CD4-positive, alpha-beta T cell treated with Interleukin-17A for 4 hours (primary cell): ENCODE measurements at regions not wholly inside any gene's neighbourhood (a gene's known extent, or its start where the extent isn't known, plus 50 kb on each side); places are given as distances from the start of the nearest gene placed in this dataset.
"Not testable (repeated sequence)": the region's sequence is repeated elsewhere in the genome, so short reads cannot be mapped to it uniquely, and the experiment has no call there.

ENCODE experiments used
- DNase-seq: peaks from one replicate; pipeline ENCODE4 v3.0.0-alpha.2; 2020; ENCODE audit warnings: mixed read lengths

DNA sequence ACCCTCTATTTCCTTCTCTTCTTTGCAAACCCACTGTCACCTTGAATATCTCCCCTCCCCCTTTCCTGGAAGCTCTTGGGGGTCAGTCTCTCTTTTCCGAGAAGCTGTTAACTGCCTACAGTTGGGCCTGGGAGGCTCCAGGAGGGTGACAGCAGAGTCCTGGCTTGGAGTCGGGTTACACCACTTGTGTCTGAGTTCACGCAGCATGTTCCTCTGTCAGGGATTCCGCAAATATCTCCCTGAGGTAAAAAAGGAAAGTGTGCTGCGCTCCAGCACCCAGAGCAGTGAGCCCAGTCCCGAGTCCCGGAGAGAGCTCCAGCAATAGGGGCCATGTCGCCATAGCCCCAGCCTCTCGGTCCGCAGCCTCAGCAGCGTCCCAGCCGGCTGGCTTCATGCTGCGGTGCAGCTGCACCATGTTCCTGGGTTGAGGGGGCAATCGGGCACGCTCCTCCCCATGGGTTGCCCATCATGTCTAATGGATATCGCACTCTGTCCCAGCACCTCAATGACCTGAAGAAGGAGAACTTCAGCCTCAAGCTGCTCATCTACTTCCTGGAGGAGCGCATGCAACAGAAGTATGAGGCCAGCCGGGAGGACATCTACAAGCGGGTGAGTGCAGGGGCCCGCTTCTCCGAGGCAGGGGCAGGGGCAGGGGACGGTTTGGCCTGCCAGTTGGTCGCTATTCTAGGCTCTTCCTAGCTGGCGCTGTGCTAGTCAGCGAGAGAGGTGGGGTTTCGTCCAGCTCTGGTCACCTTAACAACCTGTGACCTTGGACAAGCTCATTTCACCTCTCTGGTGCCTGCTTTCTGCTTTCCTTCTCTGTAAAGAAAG, 101.3 kb upstream of the SEC22B start:
- DNase-seq: not testable (repeated sequence)

DNA sequence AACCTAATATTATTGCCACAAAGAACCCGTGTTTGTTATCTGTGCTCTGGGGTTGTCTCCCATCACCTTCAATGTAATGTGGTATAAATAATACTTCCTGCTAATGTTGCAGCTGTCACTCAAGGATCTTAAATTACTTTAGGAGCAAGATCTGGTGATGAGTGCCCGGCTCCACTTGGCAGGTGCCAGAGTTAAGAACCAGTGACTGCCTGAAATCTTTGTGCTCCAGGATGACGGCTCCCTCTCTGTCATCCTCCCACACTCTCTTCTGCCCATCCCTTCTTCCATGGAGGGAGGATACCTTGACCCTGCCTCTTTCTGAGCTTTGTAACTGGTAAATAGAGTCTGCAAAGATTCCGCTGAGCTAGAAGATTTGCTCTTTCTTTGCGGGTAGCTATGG, 100.4 kb upstream of the SEC22B start:
- DNase-seq: not testable (repeated sequence)

DNA sequence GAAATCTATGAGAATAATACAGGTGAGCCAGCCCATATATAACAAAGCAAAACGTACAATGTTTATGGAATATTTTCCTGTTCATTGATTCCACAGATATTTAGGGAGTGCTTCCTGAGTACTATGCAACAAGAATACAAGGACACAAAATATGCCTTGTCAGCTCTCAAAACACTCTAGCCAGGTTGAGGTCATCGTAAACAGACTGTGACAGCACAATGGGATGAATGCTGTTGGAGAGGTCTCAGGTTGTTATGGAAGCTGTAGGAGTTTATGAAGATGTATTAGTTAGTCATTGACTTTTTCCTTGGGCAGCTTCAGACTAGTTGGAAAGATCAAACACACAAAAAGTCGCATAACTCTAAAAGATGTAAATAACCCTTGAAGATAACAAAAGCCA, 98.1 kb upstream of the SEC22B start:
- DNase-seq: not testable (repeated sequence)

DNA sequence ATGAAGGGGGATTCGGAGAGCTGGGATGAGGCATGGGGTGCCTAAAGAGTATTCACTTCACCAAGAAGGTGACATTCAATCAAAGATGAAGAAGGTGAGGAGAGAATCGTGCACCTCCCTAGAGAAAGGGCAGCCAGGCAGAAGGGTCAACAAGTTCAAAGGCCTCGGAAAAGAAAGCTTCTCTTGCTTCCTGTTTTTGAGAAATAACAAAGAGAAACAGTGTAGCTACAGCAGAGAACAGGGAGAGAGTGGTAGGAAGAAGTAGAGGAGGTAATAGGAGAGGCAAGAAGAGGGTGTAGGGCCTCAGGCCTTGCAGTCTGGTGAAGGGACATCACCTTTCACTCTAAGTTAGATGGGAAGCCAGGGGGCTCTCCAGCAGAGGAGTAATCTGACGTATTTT, 97.0 kb upstream of the SEC22B start:
- not testable (repeated sequence) for DNase-seq

DNA sequence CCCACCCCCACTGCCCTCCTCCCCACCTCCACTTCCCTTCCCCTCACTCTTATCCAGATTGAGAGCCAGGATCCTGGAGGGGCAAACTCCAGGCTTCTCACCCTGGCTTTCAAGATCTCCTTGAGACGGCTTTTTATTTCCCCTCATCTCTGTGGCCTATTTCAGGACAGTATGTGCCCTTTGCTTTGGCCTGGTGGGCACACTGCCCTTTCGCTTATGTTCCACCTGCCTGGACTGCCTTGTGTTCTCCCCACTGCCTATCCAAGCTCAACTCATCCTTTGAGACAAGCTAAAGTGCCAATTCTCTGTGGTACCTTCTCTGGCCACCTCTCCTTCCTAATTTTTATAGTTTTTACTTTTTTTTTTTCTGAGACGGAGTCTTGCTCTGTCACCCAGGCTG, 95.9 kb upstream of the SEC22B start:
- not testable (repeated sequence) for DNase-seq

DNA sequence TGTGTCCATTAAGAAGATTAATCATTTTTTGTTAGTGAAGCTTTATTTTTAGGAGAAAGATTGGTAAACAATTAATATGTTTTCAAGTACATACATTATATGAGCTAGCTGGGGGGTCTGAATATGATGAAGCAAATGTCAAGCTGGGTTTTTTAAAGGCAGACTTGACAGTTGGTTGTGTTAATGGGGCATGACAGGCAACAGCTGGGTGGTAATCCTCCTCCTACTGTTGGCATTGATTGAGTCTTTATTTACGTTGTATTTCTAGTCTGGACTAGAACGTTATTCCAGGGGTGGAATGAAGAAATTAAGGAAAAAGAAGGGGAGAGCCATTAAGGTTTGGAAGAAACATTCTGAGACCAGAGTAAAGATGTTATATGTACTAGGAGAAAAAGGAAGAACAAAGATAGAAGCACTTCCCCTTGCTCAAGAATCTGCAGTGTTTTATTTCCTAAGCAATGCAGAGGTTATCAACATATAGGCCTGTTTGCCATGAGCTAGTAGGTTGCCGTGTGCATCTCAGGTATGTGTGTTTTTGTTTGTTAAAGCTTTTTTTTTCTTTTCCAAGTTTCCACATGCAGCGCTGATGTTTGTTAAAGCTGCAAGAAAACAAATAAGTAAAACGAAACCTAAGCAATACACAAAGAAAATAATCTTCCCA, 95.4 kb upstream of the SEC22B start:
- not testable (repeated sequence) for DNase-seq

DNA sequence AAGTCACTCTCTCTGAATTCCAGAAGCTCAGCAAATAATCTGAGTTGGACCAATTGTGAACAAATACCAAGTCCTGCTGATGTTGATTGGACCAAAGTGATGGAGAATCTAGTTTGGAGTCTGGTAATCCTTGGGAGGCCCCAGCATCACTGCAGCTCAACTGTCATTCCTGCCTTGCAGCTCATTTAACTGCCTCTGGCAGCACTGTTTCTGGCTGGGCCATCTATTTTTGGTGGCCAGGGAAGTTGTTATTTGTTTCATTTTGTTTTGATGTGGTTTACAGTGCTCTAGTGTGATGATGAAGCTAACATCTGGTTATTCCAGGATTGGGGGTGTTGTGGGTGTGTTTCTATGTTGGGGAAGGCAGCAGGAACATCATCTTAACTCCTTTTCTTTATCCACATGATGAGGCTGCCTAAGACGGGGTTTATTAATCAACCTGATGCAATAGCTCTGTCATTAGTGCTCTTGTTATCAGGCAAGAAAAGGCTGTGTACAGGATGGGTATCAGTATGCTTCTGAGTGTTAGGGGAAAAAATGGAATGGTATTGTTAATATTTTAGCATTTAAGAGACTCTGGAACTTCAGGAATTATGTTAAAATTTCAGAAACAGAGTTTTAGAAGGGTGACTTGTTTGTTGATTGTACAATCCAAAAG, 91.7 kb upstream of the SEC22B start:
- DNase-seq: not testable (repeated sequence)

DNA sequence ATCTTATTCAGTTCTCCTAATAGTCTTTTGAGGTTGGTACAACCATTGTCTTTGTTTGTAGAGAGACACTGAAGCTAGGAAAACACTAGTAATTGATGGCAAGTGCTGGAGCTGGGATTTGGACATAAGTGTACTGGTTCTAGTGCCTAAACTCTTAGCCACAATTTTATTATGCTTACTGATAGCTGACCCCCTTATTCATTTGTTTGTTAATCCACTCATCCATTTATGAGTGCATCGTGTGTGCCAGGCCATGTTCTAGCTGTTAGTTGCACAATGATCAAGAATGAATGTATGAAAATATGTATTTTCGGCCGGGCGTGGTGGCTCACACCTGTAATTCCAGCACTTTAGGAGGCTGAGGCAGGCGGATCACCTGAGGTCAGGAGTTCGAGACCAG, 88.2 kb upstream of the SEC22B start:
- DNase-seq: not testable (repeated sequence)

DNA sequence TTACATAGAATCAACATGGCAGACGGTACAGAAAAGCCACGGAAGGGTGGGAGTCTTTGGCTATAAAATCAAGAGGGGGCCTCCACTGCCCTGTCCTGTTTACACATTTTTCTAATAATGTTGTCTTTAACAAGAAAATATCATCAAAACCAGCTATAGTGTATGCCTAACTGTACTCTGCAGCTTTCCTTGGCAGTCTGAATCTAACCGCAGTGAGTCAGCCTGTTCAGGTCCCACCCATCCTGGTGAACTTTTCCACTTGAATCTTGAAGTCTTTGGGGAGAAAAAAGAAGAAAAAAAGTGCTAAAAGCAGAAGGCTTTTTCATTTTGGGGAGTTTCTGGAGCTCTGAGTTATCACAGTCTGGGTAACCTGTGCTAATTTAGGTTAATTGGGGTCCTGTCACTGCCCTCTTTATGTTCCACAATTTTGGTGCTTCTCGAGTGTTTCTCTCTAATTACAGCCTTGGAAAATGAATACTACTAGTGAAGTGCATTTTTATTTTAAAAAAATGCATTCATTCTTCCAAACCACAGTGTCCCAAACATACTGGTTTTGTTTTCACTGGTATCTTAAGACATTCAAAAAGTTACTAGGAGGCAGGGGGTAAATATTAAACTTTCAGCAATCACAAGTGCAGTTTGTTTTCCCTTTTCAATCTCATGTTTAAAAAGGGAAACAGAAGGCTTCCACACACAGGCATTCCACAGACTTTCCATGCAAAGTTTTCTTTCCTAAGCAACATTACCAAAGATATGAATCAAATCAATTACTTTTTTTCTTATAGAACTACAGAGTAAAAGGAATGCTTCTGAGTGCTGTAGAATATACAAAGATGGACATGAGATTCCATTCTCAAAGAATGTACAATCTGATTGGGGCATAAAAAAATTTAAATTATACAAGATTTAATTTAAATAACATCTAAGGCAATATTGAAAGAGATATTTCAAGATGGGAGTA, 86.8 kb upstream of the SEC22B start:
- DNase-seq: not testable (repeated sequence)

DNA sequence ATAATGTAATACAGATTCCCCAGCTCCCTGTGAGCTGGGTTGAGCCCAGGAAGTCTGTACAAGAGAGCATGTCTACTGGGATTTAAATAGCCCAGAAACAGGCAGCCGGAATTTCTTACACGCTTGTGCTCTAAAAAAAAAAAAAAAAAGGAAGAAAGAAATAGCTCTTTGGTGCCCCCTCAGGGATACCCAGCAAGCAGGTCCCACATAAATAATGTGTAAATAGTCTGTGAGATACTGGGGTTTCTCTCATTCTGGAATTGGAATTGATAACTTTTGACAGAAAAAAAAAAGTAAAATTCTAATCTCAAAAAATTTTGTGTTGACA, 81.4 kb upstream of the SEC22B start:
- DNase-seq: not testable (repeated sequence)

DNA sequence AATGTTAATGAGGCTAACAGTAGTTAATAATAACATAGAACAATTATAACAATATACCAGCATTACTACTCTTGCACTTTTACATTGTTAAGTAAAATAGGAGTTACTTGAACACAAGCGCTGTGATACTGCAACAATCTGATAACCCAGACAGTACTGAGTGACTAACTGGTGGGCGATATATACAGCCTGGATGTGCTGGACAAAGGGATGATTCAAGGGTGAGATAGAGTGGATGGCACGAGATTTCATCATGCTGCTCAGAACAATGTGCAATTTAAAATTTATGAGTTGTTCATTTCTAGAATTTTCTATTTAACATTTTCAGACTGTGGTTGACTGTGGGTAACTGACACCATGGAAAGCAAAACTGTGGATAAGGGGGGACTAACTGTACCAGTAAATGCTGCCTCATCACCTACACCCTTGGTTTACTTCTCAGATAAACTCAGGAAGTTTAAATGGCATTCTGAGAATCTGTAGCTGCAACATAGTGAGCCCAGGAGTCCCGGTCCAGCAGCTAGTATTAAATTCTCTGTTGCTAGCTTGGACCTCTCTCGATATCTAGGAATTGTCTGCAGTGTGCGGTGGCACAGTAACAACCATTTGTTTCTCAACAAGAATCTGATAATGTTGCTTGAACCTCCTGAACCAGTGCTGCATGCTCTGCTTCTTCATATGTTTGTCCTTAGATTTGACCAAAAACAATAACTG, 80.9 kb upstream of the SEC22B start:
- not testable (repeated sequence) for DNase-seq

DNA sequence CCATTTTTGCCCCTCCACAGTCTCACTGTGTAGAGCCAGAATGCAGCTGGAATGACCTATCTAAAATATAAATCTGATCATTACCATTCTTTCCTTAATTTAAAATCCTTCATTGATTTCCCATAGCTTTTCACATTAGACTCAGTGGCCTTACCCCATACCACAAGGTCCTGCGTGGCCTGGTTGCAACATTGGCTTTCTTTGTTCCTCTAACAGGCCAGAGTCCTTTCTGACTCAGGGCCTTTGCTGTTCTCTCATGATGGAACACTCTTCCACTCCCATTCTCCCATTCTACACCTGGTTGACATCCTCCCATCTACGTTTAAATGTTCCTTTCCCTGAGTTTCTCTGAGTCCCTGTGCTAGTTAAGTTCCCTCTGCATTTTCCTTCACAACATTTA, 74.4 kb upstream of the SEC22B start:
- not testable (repeated sequence) for DNase-seq

DNA sequence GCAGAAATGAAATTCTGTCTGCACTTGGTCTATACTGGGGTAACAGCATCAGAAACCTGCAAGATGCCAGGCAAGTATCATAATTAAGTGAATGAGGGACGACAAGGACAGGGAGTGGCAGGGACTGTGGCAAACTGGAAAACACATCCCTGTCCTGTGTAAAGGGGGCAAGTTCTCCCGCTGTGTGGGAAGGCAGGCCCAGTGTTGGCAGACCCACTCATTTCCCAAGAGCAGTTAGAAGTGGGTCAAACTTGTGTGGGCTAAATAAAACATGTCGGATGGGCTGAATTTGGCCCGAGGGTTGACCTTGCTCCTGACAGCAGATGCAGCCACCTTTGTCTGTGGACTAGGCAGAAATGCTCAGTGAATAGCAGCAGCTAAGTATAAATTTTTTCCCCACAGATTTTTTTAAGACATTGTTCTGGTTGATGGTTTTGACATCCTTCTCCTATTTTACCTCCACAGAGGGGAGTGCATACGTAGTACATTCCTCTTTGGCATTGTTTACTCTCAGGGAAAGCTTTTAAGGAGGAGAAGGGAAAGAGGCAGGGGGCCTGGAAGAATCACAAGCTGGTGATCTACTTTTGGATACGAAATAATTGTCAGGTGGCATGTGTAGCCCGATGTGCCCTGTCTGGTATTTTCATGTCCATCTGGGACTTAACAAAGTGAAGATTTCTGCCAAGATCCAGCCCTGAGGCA, 72.6 kb upstream of the SEC22B start:
- DNase-seq: not testable (repeated sequence)

DNA sequence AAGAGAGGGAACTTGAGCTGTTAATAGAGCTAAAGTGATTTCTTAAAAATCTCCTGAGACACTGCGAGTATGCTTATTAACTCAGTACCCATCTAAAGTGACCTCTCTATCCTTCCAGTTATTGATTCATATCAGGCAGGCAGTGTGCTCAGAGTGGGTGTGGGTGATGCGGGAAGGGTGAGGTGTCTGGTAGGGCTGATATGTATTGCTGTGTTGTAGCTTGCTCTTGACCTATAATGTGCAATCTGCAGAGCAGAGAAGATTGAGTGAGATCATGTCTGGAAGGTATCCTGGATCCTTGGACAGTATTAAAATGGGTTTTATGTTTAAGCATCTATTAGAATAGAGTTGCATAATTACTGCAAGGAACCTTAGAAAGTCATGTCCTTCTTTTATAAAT, 71.9 kb upstream of the SEC22B start:
- DNase-seq: not testable (repeated sequence)

DNA sequence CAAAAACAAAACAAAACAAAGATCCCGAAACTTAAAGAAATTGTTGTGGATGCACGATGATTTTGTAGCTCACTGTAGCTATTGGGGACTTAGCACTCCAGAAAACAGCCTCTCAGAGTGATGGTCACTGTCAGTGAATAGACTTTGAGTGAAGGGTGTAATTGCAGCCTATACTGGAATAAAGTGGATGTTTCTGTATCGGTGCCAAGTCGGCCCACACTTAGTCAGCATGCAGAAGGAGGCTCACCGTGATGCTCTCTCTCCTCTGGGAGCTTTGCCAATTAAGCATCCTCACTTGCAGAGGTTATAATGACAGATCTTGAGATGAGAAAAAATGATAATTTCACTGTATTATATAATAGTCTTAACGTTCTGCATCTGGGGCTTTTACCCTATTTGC, 67.5 kb upstream of the SEC22B start:
- DNase-seq: not testable (repeated sequence)

DNA sequence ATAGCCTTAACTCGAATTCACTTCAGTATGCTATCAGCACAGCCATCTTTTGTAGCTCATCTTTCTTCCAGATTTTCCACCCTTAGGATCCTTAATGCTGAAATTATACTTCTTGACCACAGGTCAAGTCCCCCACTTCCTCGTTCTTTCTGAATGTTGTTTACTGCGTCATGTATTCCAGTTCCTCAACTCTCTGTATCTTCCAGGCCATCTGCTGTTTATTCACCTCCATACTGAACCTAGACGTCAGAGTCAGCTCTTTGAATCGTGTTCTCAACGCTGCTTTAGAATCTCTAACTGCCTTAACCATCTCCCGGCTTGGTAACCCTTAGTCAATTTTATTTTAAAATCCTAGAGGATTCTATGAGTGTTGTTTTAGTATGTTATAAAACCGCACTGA, 66.3 kb upstream of the SEC22B start:
- not testable (repeated sequence) for DNase-seq

DNA sequence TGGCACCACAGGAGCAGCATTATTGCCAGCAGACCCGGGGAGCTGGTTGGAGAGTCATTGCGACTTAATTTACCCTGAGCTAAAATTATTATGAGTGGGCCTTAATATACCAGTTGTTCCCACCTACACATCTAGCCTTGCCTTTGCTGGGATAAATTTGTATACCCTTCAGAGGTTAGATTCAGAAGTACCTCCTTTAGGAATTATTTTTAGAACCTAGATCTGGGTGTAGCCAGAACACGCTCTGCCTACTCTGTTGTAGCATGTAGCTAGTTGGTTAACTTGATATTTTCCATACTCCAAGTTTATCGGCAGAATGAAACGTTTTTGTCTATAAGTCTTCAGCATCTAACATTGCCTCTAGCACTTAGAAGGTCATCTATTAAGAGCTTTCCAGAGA, 65.5 kb upstream of the SEC22B start:
- DNase-seq: not testable (repeated sequence)

DNA sequence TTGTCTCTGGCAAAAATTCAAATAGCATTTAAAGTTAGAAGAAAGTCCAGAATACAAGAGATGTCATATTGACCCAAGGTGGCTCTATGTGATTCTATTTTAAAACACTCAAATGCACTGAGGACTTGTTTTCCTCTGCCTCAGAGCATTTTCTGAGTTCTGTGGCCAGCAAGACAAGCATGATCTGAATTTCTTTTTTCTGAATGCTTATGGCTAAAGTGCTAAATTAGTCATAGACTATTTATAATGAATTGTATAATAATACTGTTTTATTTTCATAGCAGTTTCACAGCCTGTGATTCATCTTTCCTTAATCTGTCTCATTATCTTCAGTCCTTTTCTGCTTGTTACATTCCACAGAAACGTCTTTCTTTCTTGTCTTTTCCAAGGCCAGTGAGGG, 63.9 kb upstream of the SEC22B start:
- not testable (repeated sequence) for DNase-seq

DNA sequence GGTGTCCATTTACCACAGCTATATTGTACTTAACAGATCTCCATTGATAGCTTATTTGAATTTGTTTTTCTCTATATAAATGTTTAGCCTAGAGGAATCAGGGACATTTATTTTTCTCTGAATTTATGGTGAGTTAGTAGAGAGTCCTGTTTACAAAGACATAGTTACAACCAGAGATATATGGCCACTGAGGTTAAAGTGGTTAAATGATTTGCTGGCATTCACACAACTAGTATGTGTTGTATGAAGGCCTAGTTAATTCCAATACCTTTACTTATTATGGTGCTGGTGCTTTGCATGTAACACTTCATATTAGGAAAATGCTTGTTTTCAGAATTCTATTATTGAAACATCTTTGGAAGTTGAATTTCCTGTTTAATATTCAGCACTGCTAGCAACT, 63.0 kb upstream of the SEC22B start:
- not testable (repeated sequence) for DNase-seq

DNA sequence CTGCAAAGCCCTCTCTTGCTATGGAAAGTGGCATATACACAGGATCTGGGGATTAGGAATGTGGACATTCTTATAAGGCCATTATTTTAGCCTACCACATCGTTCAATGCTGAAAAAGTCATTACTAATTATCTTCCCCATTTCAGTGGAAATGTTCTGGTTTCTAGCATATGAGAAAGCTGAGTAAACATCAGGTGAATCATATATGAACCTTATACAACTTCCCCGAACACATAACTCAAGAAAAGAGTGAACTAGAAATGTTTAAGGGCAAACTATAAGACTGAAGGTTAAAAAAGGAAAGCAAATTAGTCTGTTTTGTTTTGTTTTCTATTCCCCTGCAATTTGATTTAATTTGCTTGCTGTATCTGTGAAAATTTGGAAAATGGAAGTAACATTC, 62.5 kb upstream of the SEC22B start:
- not testable (repeated sequence) for DNase-seq

DNA sequence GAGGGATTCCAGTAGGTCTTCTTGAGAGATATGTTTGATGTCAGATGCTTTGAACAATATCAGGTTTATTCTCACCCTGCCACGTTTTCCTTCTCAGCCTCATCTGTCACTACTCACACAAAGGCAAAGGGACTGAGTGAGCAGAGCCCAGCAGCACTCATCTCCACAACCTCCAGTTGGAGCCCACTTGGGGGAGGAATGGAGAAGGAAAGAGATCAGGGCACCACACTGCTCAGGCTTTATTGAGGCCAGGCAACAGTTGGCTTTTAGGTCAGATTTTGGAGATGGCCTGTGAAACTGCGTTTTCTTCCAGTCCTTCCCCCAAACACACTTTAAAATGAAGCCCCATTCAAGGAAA, 57.3 kb upstream of the SEC22B start:
- not testable (repeated sequence) for DNase-seq
